Femur (tissue), 1 donor: ENCODE measurements at regions not wholly inside any gene's neighbourhood (a gene's known extent, or its start where the extent isn't known, plus 50 kb on each side); places are given as distances from the start of the nearest gene placed in this dataset.
"Not testable (repeated sequence)": the region's sequence is repeated elsewhere in the genome, so short reads cannot be mapped to it uniquely, and the experiment has no call there.

Experiments
- DNase-seq: peaks from one replicate; pipeline ENCODE4 v3.0.0-alpha.2; 2017

DNA sequence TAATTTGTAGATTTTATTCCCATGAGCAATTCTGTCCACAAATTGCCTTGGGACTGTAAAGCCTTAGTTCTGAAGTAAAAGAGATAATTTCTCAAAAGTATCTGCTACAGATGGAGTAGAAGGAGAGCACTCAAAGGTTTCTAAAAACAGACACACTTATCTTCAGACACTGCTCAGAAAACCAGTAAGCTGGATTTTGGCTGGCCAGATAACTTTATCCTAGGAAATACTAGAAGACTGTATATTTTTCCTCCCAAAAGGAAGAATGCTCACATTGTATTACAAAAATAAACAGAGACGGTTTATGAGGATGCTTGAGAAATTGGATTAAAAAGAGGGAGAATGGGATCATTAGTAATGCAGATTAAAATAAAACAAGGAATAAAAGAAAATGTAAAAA lies 178.0 kb upstream of the IGFBP3 start:
- no peak for DNase-seq

DNA sequence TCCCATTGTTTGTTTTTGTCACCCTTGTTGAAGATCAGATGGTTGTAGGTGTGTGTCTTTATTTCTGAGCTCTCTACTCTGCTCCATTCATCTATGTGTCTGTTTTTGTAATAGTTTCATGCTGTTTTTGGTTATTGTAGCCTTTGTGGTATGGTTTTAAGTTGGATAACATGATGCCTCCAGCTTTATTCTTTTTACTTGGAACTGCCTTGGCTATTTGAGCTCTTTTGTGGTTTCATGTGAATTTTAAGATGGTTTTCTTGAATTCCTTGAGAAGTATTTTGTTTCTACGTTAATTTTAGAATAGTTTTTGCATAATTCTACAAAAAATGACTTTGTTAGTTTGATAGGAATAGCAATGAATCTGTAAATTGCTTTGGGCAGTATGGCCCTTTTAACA lies 170.0 kb upstream of the IGFBP3 start:
- no peak for DNase-seq

DNA sequence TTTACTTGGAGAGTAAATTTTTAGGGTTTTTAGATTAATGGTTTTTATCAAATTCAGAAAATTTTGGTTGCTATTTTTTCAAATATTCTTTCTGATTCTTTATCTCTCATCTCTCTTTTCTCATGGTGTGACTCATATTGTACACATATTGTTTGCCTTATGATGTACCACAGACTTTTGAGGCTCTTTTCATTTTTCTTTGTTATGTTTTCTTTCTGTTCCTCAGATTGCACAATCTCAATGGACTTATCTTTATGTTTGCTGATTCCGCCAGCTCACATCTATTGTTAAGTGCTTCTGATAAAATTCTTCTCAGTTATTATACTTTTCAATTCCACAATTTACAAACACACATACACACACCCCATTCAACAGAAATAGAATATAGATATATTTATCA lies 168.2 kb upstream of the IGFBP3 start:
- DNase-seq, result no peak

DNA sequence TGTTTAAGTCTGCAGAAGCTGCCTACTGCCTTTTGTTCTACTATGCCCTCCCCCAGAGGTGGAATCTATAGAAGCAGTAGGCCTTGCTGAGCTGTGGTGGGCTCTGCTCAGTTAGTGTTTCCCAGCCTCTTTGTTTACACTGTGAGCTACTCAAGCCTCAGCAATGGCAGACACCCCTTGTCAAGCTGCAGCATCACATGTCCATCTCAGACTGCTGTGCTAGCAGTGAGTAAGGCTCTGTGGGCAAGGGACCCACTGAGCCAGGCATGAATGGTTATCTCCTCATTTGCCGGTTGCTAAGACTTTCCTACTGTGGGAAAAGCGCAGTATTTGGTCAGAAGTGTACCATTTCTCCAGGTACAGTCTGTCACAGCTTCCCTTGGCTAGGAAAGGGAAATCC lies 167.4 kb upstream of the IGFBP3 start:
- DNase-seq, result not testable (repeated sequence)

DNA sequence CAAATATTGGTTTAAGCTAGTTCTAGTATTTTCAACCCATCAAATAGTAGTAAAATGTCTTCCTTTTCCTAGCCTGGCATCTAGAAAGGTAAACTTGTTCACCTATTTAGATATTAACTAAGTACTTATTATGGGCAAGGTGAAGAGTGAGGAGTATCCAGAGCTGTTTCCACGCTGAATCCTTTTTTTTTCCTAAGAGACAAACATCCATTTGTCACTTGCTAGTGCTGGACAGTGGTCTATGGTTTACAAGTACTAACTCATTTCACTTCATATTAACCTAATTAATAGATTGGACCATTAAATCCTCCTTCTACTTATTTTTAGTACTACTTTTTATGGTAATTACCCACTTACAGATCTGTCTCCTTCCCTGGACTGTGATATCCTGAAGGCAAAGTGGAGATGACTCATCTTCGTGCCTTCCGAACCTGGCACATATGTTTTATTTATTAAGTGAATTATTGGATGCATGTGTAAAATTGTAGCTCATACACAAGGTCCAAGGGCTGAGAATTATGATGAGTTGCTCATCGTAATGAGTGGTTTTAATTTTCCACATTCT lies 159.6 kb upstream of the IGFBP3 start:
- no peak for DNase-seq

DNA sequence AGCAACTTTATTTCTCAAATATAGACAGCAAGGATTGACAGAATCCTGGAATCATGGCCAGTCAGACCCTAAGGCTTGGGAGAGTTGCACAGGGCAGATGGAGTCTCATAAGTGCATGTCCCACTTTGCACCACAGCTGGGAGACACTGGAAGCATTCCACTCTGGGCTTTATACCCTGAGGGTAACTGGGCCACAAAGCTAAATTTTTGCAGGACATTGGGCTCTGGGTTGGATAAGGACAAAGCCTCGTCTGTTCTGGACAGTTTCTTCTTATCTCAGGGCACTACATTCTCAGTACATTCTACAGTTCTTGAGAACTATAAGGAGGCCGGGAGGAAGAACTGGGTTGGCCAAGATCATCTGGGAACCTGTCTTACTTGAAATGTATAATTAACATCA lies 158.3 kb upstream of the IGFBP3 start:
- DNase-seq, result no peak

DNA sequence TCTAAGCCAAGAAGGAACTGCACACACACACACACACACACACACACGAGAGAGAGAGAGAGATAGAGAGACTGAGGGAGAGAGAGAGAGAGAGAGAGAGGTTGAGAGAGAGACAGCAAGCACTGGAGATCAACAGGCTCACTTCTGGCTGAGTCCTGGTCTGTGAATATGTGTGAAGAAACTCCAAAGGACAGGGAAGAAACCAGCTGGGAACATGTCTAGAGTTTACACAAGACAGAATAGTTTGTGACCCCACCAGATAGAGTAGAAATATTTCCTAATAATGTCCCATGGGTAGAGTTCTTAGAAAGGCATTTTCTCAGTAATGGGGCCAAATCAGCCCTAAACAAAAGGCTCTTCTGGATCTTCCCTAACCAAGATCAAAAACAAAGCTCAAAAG lies 155.5 kb upstream of the IGFBP3 start:
- no peak for DNase-seq

DNA sequence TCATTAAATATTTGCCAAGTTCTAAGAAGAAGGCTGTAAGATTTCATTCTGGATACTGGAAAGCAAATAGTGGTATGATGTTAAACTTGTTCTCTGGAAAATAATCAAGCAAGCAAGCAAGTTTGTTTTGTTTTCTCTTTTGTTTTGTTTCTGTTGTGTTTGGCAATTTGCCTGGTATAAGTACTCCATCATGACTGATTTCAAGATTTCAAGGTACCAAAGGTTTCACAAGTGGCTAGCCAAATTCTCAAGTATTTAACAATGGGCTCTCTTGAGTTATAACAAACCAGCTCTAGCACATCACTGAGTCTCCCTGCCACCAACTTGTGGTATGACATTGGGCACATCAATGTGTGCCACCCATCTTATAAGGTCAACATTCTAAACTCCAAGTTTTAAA lies 151.7 kb upstream of the IGFBP3 start:
- DNase-seq, result no peak

DNA sequence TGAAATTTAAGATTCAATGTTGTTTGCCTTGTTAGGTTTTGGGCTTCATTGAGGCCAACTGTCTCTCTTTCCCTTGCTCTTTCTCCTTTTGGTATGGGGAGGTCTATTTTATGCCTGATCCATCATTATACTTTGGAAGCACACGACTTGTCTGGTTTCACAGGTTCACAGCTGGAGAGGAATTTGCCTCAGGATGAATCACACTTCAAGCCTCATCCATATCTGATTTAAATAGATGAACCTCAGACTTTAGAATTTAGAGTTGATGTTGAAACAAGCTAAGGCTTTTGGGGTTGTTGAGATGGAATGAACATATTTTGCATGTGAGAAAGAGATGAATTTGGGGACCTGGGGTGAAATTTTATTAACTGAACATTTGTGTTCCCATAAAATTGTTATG lies 150.5 kb upstream of the IGFBP3 start:
- no peak for DNase-seq

DNA sequence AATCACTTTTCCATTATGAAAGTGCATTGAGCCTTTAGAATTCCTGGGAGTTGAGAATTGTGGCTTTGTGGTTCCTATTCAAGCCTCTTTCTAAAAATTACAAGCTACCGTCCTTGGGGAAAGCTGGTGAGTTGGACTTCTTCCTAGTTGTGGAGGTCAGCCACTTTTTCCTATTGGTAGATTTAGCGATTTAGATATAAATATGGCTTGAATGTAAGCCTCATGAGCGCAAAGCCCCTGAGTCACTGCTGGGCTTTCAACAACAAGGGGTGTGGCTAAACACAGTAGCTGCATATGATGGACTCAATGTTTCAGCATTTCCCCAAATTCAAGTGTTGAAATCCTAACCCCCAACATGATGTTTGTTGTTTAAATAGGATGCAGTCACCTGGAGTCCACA lies 150.0 kb upstream of the IGFBP3 start:
- peak; percentile 42 for DNase-seq

DNA sequence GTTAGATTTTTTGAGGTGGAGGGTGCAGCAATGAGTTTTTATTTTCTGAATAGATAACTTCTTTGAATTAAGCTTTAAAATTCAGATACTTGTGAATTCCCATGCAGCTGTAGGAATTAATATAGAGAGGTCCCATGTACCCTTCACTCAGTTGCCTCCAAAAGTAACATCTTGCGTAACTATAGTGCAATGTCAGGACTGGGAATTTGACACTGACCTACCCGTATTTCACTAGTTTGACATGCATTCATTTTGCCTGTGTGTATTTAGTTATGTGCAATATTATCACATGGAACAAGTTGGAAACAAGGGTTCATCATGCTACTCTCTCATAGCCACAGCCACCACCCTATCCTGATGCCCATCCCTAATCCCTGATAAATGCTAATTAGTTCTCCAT lies 147.1 kb upstream of the IGFBP3 start:
- DNase-seq, result no peak

DNA sequence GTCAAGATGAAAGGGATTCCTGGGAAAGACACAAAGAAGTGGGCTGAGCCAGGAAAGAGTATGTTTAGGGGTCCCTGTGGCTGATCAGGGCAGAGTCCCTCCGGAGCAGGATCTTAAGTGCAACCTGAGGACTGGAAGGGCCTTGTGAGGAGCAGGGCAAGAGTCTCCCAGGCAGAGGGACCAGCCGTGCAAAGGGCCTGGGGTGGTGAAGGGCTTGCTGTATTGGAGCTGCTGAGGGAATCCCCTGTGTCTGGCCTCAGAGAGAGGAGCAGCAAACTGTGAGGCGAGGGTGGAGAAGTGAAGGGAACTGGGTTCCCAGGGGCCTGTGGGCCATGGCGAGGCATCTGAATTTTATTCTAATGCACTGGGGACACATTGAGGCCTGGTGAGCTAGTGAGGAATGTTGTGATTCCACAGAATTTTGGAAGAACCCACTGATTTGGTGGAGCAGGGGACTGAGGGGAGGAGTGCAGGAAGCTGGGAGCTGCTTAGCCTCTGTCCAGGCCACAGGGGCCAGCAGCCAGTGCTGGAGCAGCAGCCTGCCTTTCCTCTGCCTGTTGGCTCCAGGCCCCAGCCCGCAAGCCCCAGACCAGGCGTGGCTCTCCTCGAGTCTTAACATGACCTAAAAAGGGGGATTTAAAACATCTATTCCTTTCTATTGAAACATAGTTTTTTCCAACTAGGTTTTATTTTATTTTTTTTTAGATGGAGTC lies 138.4 kb upstream of the IGFBP3 start:
- peak; percentile 80 for DNase-seq

DNA sequence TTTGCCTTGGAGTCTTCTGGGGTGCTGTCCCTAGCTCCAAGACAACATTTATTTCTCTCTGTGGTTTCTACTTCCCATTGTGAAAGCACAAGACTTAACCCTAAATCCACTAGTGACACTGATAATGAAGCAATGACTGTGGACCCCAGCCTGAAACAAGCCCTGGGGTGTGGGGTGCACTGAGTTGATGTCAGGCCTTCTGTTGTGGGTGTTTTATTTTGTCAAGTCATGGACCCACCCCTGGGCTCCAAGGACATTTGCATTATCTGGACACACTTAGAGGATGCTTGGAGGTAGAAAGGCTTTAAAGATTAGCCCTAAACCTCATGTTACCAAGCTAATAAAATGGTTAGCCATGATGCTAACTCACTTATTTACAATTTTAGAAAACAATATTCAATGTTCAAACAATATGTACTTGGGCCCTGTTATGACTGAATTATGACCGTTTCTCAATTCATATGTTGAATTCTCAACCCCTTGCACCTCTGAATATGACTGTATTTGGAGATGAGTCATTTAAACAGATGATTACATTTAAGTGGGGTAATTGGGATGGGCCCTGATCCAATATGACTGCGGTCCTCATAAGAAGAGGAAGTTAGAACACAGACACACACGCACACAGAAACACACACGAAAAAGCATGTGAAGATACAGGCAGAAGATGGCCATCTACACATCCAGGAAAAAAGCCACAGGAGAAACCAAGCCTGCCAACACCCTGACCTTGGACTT lies 137.2 kb upstream of the IGFBP3 start:
- DNase-seq, result no peak

DNA sequence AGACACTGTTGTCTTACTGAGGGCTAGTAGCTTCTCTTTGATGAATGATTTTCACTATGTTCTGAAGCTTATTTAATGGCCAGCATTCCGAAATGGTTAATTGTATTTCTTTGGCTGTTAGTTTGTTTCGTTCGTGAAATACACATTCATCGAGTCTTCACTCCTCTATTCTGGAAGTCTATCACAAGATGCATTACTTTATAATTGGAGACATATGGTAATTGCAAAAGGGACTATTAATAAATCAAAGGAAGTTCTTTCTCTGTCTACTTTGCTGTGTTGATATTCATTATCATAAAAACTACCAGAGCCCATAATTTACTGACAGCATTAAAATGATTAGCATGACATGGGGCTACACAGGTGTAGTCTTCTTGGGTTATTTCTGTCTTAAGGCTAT lies 133.8 kb upstream of the IGFBP3 start:
- DNase-seq, result no peak

DNA sequence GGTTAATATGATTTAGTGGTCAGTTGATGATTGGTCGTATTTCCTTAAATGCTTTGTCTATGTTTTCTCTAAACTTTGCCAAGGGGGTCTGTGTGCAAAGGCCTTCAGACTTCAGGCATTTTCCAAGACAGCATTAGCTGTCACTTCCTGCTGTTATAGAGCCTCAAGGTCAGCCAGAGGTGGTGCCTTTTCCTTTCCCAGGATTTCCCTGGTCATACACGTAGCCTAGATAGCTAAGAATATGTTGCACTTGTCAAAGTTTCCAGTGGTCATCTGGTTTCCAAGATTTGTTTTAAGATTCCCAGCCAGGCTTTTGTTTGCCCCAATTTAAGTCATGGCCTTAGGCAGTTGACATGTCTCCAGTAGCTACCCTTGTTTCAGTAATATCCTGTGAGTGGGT lies 133.2 kb upstream of the IGFBP3 start:
- DNase-seq, result peak; percentile 59

DNA sequence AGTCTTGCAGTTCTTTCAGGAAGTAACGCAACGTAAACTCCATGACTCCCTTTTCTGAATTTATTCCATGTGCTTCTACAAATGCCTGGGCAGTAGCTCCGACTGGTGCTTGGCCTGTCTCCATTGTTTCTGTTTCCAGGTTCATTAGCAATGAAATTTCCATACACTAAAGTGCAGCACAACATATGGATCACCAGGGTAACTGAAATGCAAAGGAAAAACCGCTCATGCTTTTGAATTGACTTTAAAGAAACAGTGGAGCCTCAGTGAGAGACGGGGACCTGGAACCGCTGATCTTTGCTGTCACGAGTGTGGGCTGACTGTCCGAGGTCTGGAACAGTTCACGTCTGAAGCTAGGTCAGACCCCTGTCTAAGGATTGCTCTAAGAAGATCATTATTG lies 126.5 kb upstream of the IGFBP3 start:
- peak; percentile 76 for DNase-seq

DNA sequence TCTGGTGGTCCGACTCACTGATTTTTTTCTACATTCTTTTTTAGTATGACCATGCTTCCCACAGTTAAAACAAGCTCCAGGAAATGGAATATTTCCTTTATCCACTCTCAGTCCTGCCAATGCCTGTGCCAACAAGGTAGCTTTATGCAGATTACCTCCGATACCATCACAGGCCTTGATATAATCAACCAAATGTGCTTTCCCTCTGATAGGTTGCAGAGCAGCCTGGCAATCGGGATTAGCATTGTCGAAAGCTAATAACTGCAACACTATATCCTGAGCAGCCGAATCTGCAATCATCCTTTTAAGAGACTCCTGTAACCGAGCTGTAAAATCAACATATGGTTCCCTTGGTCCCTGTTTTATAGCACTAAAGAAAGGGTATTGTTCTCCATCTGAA lies 122.3 kb upstream of the IGFBP3 start:
- not testable (repeated sequence) for DNase-seq

DNA sequence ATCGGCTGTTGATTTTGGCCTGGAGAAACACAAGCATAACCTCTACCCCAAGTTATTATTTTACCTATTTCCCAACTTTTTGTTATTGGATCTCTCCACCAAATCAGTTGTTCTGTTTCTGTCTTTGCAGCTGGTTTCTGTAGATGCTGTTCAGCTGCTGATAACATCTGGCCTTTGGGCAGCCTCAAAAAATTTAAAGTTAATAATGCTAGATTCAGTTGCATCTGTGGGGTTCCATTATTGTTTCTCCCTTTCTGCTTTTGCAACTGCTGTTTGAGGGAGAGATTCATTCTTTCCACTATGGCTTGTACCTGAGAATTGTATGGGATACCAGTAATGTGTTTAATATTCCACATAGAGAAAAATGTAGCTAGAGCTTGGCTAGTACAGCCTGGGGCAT lies 118.7 kb upstream of the IGFBP3 start:
- DNase-seq, result not testable (repeated sequence)

DNA sequence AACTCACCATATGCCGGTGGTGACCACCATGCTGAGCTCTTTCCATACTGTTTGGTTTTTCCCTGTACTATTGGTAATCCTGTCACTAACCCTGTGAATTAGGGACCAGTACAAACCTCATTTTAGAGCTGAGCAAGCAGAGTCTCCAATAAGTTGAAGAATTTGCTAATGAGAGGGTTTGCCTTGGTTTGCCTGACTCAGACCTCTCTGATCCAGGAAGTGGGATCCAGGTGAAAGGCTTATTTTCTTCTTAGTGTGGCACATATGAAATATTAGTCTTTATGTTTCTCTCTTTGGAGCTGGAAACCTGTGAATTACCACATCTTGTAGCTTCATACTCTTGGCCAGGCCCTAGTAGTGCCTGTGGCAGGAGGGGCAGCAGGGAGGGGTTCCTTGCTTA lies 114.1 kb upstream of the IGFBP3 start:
- no peak for DNase-seq

DNA sequence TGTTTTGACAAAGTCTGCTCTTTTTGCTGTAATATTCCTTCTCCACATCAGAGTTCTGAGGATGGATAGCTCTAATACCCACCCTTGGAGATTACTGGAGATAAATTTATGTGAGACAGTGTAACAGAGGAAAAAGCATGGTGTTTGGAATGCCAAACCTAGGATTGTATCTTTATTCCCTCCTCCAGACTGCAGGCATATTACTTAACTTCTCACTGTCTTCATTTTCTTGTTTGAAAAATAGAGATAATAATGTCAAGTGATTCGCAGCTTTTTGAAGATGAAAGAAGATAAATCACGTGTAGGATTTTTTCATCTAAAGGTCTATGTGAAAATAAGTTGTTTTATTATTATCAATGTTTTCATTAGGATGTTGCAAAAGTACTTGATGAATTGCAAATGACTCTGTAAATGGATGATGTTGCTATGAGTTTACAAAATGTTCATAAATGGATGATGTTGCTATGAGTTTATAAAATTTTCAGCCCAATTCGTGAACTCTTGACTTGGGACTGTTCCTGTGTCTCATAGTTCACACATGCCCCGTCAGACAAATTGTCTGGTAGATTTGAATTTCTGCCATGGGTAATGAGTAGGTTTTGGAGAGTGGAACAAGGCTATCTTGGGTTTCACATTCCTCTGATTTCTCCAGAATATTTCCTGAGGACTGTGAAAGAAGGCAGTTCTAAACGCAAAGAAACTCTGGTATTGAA lies 113.1 kb upstream of the IGFBP3 start:
- no peak for DNase-seq

DNA sequence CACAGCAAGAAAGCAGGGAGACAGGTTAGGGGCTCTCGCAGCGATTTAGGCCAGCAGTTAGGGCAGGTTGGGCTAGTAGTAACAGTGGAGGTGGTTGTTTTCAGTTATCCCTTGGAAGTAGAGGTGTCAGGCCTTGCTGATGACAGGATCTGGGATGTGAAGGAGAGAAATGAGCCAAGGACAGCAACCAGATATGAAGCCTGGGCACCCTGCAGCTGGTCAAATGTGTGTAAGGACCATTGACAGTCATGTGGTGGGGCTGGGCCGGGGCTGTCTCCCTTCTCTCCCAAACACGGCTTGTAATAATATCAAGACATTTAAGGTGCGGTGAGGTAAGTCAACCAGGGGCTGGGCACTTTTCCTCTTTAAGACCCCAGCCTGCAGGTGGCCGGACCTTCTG lies 112.5 kb upstream of the IGFBP3 start:
- DNase-seq, result no peak

DNA sequence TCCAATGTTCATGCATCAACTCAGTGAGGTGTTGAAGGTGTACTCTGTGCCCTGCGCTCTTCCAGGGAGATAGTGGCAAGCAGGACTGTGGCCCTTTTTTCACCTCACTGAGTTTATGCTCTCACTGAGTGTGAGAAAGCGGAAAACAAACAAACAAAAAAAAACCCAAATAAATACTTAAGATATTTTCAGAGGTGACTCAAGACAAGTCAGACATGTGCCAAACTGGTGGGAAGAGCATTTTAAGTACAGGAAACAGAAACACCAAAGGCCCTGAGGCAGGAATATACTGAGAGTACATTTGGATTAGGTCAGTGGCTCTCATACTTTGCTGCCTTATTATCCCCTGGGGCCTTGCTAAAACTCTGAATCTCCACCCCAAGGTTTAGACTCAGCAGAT lies 111.9 kb upstream of the IGFBP3 start:
- DNase-seq, result no peak

DNA sequence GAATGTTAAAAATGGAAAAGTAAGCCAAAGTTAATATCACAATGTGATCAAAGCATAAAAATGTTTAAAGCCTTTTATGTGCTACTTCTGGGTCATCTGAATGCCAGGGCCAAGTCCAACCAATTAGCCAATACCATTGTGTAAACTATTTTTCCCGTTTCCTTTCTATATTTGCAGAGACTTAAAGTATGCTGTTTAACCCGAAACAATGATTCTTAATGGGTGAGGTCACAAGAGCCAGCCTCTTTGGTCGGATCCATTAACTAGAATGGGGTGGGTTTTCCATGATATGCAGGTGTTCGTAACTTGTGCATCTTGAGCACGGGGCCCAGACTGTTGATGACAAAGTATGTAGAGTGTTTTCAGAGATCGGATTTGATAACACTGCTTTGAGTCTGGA lies 111.3 kb upstream of the IGFBP3 start:
- DNase-seq, result no peak
